IMR-90 (cell line): ENCODE measurements at regions not wholly inside any gene's neighbourhood (a gene's known extent, or its start where the extent isn't known, plus 50 kb on each side); places are given as distances from the start of the nearest gene placed in this dataset.

Source experiments
- CHD1 ChIP-seq: IDR thresholded peaks from 2 replicates; pipeline ENCODE4 v1.6.1; 2012; ENCODE audit warnings: low read depth, low read length, improper control_type of control experiment
- MAFK ChIP-seq: IDR thresholded peaks from 2 replicates; pipeline ENCODE4 v1.6.1; 2012; ENCODE audit warnings: low read depth, low read length, improper control_type of control experiment
- MXI1 ChIP-seq: IDR thresholded peaks from 2 replicates; pipeline ENCODE4 v1.6.1; 2012; ENCODE audit warnings: low read depth, mild to moderate bottlenecking, low read length, moderate library complexity, borderline replicate concordance
- POLR2A ChIP-seq: IDR thresholded peaks from 2 replicates; pipeline ENCODE4 v1.6.1; 2012; ENCODE audit warnings: mild to moderate bottlenecking, low read depth, low read length
- RCOR1 ChIP-seq: IDR thresholded peaks from 2 replicates; pipeline ENCODE4 v1.6.1; 2012; ENCODE audit warnings: mild to moderate bottlenecking, low read length, improper control_type of control experiment; ENCODE audit not compliant: insufficient replicate concordance
- RFX5 ChIP-seq: IDR thresholded peaks from 2 replicates; pipeline ENCODE4 v1.8.0; 2012; ENCODE audit warnings: low read depth, mild to moderate bottlenecking, low read length, moderate library complexity
- SMC3 ChIP-seq: fragments of 150-350 bp; IDR thresholded peaks from 2 replicates; pipeline ENCODE4 v1.6.1; 2016; ENCODE audit warnings: low read depth, mild to moderate bottlenecking, antibody characterized with exemption, low read length, moderate library complexity
- TF ChIP-seq, protein P1 (sequence below): conservative IDR thresholded peaks from 2 replicates; pipeline ENCODE4 v1.5.1; 2012; ENCODE audit warnings: mild to moderate bottlenecking, low read depth, low read length, improper control_type of control experiment
- TF ChIP-seq, protein P2 (sequence below): fragments of 150-350 bp; IDR thresholded peaks from 2 replicates; pipeline ENCODE4 v1.6.1; 2017; ENCODE audit warnings: mild to moderate bottlenecking, antibody characterized with exemption, low read length, low read depth

DNA sequence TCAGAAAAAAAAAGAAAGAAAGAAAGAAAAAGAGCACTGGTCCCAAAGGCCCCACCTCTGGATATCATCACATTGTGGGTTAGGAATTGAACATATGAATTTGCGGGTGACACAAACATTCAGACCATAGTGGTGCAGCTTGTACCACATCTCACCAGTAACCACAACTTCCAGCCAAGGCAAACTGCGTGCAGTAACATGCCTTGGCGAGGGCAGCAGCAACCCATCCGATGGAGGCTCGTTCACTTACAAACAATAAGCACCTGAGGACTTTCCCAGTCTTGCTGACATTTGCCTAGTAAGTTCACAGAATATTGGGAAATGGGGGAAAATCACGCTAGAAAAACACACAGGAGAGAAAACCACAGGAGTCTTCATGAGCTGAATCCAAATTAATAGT lies 508.1 kb downstream of the ZNF608 start:
- TF ChIP-seq RFX5 (no peak), MAFK (no peak), RCOR1 (no peak), POLR2A (no peak), CHD1 (no peak), MXI1 (no peak), SMC3 (no peak)
- TF ChIP-seq, protein P1, sequence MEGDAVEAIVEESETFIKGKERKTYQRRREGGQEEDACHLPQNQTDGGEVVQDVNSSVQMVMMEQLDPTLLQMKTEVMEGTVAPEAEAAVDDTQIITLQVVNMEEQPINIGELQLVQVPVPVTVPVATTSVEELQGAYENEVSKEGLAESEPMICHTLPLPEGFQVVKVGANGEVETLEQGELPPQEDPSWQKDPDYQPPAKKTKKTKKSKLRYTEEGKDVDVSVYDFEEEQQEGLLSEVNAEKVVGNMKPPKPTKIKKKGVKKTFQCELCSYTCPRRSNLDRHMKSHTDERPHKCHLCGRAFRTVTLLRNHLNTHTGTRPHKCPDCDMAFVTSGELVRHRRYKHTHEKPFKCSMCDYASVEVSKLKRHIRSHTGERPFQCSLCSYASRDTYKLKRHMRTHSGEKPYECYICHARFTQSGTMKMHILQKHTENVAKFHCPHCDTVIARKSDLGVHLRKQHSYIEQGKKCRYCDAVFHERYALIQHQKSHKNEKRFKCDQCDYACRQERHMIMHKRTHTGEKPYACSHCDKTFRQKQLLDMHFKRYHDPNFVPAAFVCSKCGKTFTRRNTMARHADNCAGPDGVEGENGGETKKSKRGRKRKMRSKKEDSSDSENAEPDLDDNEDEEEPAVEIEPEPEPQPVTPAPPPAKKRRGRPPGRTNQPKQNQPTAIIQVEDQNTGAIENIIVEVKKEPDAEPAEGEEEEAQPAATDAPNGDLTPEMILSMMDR: no peak
- TF ChIP-seq, protein P2, sequence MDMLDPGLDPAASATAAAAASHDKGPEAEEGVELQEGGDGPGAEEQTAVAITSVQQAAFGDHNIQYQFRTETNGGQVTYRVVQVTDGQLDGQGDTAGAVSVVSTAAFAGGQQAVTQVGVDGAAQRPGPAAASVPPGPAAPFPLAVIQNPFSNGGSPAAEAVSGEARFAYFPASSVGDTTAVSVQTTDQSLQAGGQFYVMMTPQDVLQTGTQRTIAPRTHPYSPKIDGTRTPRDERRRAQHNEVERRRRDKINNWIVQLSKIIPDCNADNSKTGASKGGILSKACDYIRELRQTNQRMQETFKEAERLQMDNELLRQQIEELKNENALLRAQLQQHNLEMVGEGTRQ: no peak
